A673 (cell line): ENCODE measurements at regions not wholly inside any gene's neighbourhood (a gene's known extent, or its start where the extent isn't known, plus 50 kb on each side); places are given as distances from the start of the nearest gene placed in this dataset.

ENCODE experiments used
- CTCF ChIP-seq: fragments of 300-800, 200-600 bp; sonication (generic); conservative IDR thresholded peaks from 2 replicates; pipeline ENCODE4 v1.5.1; 2017; ENCODE audit warnings: low read depth, mild to moderate bottlenecking, antibody characterized with exemption, low read length, moderate library complexity, mixed read lengths
- EZH2 ChIP-seq: fragments of 200-600 bp; sonication (generic); IDR thresholded peaks from 2 replicates; pipeline ENCODE4 v1.6.1; 2017; ENCODE audit warnings: borderline replicate concordance, low read depth, mild to moderate bottlenecking, mixed read lengths, antibody characterized with exemption, low read length; ENCODE audit not compliant: poor library complexity, severe bottlenecking

DNA sequence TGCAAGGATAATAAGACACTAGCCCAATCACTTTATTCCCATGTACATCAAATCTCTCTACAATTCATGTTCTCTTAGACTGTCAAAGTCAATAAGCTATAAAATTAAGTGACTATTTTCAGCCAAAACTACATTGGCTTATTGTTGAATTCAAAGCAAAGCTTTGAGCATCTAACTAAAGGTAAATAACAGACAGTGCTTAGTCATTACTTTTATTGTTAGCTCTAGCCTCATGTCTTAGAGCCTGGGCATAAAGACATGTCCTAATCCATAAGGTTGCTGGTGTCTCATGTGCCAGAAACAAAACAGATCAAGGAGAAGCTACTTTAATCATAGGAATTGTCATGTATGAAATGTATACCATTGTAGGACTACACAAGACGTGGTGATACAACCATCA lies 103.1 kb upstream of the UNC5C start:
- TF ChIP-seq CTCF (no peak), EZH2 (no peak)
